ENCODE measurements at regions not wholly inside any gene's neighbourhood (a gene's known extent, or its start where the extent isn't known, plus 50 kb on each side); places are given as distances from the start of the nearest gene placed in this dataset.

GRCh38 chr17:71933306-71933705 is 187.5 kb upstream of the SOX9 start:
- no peaks in the 10 kb centered on the region for H3K36me3 Mint-ChIP-seq
- CTCF ChIA-PET, result no interaction called here
- H3K9me3 Mint-ChIP-seq, result no peaks in the 10 kb centered on the region
- no peak overlapping the region for H3K27ac Mint-ChIP-seq
- 0 out of 2 replicates have a peak, but pooled peaks cover 5% of the 10 kb centered on the region for H3K4me1 Mint-ChIP-seq
- no peaks in the 10 kb centered on the region for H3K27me3 Mint-ChIP-seq (ENCODE audit: low read depth)
- TF ChIP-seq PRRX2 (CRISPR knock-in tag; IDR thresholded peaks at IDR 0.05) (no peak), CBFB (CRISPR knock-in tag; IDR thresholded peaks at IDR 0.05; ENCODE audit: low read depth) (no peak), ZBTB21 (CRISPR knock-in tag; IDR thresholded peaks at IDR 0.05; ENCODE audit: borderline replicate concordance) (no peak), NR2C2 (CRISPR knock-in tag; IDR thresholded peaks at IDR 0.05) (no peak), NFYB (CRISPR knock-in tag; conservative IDR thresholded peaks at IDR 0.05; ENCODE audit: low read depth) (no peak), KAT7 (CRISPR knock-in tag; IDR thresholded peaks at IDR 0.05; ENCODE audit: borderline replicate concordance) (no peak), ZMAT4 (CRISPR knock-in tag; IDR thresholded peaks at IDR 0.05) (no peak), EMX1 (CRISPR knock-in tag; IDR thresholded peaks at IDR 0.05) (no peak), CTCF (IDR thresholded peaks at IDR 0.05) (no peak), GRHL2 (CRISPR knock-in tag; IDR thresholded peaks at IDR 0.05; ENCODE audit: insufficient replicate concordance, severe bottlenecking) (no peak), AFF4 (CRISPR knock-in tag; IDR thresholded peaks at IDR 0.05; ENCODE audit: borderline replicate concordance) (no peak), AR (CRISPR knock-in tag; IDR thresholded peaks at IDR 0.05) (no peak), NFE2L1 (CRISPR knock-in tag; IDR thresholded peaks at IDR 0.05) (no peak), ZNF416 (CRISPR knock-in tag; IDR thresholded peaks at IDR 0.05) (no peak), OVOL2 (CRISPR knock-in tag; IDR thresholded peaks at IDR 0.05; ENCODE audit: borderline replicate concordance) (no peak), ZNF281 (CRISPR knock-in tag; IDR thresholded peaks at IDR 0.05) (no peak), TCF7 (CRISPR knock-in tag; IDR thresholded peaks at IDR 0.05; ENCODE audit: low read depth) (no peak), ZNF317 (CRISPR knock-in tag; IDR thresholded peaks at IDR 0.05; ENCODE audit: borderline replicate concordance, low read depth) (no peak)
- POLR2A ChIA-PET, result no interaction called here
- no peak overlapping the region for H3K4me3 Mint-ChIP-seq
- ATAC-seq (no peak), DNase-seq (ENCODE audit: low spot score) (no peak)
